ENCODE measurements at regions not wholly inside any gene's neighbourhood (a gene's known extent, or its start where the extent isn't known, plus 50 kb on each side); places are given as distances from the start of the nearest gene placed in this dataset.

- TF ChIP-seq CTCF (IDR thresholded peaks at IDR 0.05) (no peak), POLR2A (IDR thresholded peaks at IDR 0.05) (no peak), EP300 (IDR thresholded peaks at IDR 0.05) (no peak)
These were observed 1169.3 kb upstream of the DDX18 start for GRCh38 chr2:116645155-116645554.

Measured in gastroesophageal sphincter (tissue), 3 donors.